ENCODE measurements at regions not wholly inside any gene's neighbourhood (a gene's known extent, or its start where the extent isn't known, plus 50 kb on each side); places are given as distances from the start of the nearest gene placed in this dataset.

DNA sequence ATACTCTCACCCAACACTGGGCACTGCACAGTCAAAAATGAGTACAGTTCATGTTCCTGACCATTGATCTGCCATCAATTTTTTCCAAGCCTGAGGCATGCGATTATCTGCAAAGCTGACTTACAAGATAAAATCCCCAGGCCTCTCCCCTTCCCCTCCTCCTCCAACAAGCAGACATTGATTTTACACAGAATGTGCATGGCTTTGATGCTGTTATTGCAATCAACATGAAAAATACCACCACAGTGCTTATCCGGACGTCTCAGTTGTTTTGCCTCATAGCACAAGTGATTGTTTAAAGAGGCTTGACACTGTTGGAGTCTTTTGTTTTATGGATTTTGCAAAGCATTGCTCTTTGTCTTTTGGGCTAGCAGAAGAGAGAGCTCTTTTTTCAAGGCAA is 163.8 kb downstream of the TOX3 start:
- Histone ChIP-seq H3K4me1 (ENCODE audit: control insufficient read depth, extremely low read depth, insufficient read depth, low read length) (no peaks in the 10 kb centered on the region), H3K27me3 (ENCODE audit: control insufficient read depth in 2 of 2, insufficient read depth in 2 of 2, low read length in 2 of 2) (no peaks in the 10 kb centered on the region), H3K79me2 (ENCODE audit: control insufficient read depth, insufficient read depth, low read length) (no peaks in the 10 kb centered on the region), H3K9me3 (replicated peaks; ENCODE audit: control insufficient read depth, insufficient read depth, low read length) (peaks cover 8% of the 10 kb centered on the region), H3K4me2 (ENCODE audit: insufficient read depth, low read length) (no peak overlapping the region), H3K36me3 (ENCODE audit: control insufficient read depth in 2 of 2, extremely low read depth in 1 of 2, insufficient read depth in 2 of 2, low read length in 2 of 2) (no peaks in the 10 kb centered on the region), H4K20me1 (replicated peaks; ENCODE audit: control insufficient read depth, extremely low read depth, insufficient read depth, low read length) (no peaks in the 10 kb centered on the region), H3K9me1 (replicated peaks; ENCODE audit: control insufficient read depth, extremely low read depth, insufficient read depth, low read length) (no peaks in the 10 kb centered on the region), H3K9ac (replicated peaks; ENCODE audit: extremely low read depth, insufficient read depth, low read length) (no peak overlapping the region), H3K27ac (ENCODE audit: insufficient read depth, low read depth, low read length) (no peak overlapping the region), H3K4me3 (replicated peaks in 1 of 3; ENCODE audit: insufficient read depth in 1 of 3, low read depth in 1 of 3, low read length in 3 of 3) (no peak overlapping the region), H2AFZ (ENCODE audit: low read depth, low read length) (no peak overlapping the region)
- ChIA-PET POLR2A (no interaction called here), CTCF (no interaction called here)
- dilution Hi-C loops (cut with MboI; ENCODE audit: extremely low pct_ligation_motif_present, low sequenced_read_pairs) (no loop called here), intact Hi-C loops (cut with micrococcal nuclease) (no loop called here)
- FAIRE-seq (no peak), DNase-seq (ENCODE audit: low read depth, low spot score) (no peak)
- TF ChIP-seq POLR2AphosphoS5 (IDR thresholded peaks at IDR 0.05; ENCODE audit: insufficient read depth, low read depth, low read length) (no peak), EZH2 (IDR thresholded peaks at IDR 0.05; ENCODE audit: borderline replicate concordance, low read depth, low read length, severe bottlenecking) (no peak), POLR2A (IDR thresholded peaks at IDR 0.05; ENCODE audit: low read depth, low read length) (no peak), MYC (IDR thresholded peaks at IDR 0.05; ENCODE audit: low read depth, low read length) (no peak), CTCF (IDR thresholded peaks at IDR 0.05; ENCODE audit: extremely low read depth in 1 of 2, insufficient read depth in 1 of 2, low read depth in 1 of 2, low read length in 2 of 2) (no peak), JUN (IDR thresholded peaks at IDR 0.05; ENCODE audit: borderline replicate concordance, insufficient read depth, insufficient read length, low read depth) (no peak), GATA2 (IDR thresholded peaks at IDR 0.05; ENCODE audit: insufficient read depth, insufficient read length, low read depth, low read length) (no peak), FOS (IDR thresholded peaks at IDR 0.05; ENCODE audit: borderline replicate concordance, insufficient read depth, low read length) (no peak)
- TF ChIP-seq, protein P1, sequence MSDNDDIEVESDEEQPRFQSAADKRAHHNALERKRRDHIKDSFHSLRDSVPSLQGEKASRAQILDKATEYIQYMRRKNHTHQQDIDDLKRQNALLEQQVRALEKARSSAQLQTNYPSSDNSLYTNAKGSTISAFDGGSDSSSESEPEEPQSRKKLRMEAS (IDR thresholded peaks at IDR 0.05; ENCODE audit: insufficient read depth, insufficient read length), result no peak
- no TSS peak for BruUV-seq (replicated peaks)

All from endothelial cell of umbilical vein (primary cell).